ENCODE measurements at regions not wholly inside any gene's neighbourhood (a gene's known extent, or its start where the extent isn't known, plus 50 kb on each side); places are given as distances from the start of the nearest gene placed in this dataset.

DNA sequence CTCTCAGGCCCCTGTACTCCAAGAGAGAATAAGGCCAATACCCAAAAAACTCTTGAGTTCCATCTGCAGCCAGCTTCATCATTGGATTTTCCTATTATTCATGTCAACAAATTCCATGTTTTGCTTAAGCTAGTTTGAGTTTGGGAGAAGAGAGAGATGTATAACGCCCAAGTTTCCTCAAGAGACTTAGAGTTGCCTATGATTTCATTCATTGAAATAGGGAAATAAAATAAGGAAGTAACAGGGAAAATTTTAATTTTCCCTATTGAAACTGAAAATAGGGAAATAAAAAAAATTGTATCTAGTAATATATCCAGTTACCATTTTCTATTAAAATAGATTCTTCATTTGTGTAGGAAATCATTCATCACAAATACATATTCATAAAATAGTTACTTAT lies 66.5 kb upstream of the SVIL start:
- Histone ChIP-seq H3K9me3 (ENCODE audit: low read length) (no peaks in the 10 kb centered on the region), H3K4me1 (ENCODE audit: insufficient read depth, low read length) (peaks cover 25% of the 10 kb centered on the region), H4K20me1 (ENCODE audit: insufficient read depth, low read length) (no peaks in the 10 kb centered on the region), H3K36me3 (replicated peaks in 1 of 2; ENCODE audit: control insufficient read depth in 1 of 2, insufficient read depth in 2 of 2, low read length in 2 of 2) (no peaks in the 10 kb centered on the region), H3K27me3 (ENCODE audit: control insufficient read depth in 1 of 2, insufficient read depth in 2 of 2, low read length in 2 of 2) (no peaks in the 10 kb centered on the region), H3K4me2 (ENCODE audit: low read depth, low read length) (no peak overlapping the region), H3K79me2 (ENCODE audit: insufficient read depth, low read length) (no peaks in the 10 kb centered on the region), H3K27ac (ENCODE audit: extremely low read length, insufficient read depth, low read length) (no peak overlapping the region), H2AFZ (ENCODE audit: low read length) (no peak overlapping the region), H3K9ac (ENCODE audit: insufficient read depth, low read depth, low read length) (no peak overlapping the region), H3K4me3 (replicated peaks in 1 of 3; ENCODE audit: insufficient read depth in 1 of 3, low read depth in 2 of 3, low read length in 3 of 3) (no peak overlapping the region)
- ATAC-seq (no peak), FAIRE-seq (no peak), DNase-seq (ENCODE audit: low spot score) (no peak)
- ChIA-PET CTCF (ENCODE audit: low intra/inter-chr PET ratio, low total read pairs) (no interaction called here), POLR2A (no interaction called here)
- 90% methylated on average over 1 of the region's 1 CpG for WGBS (ENCODE audit: low lambda C conversion rate)
- no peak for TF ChIP-seq THAP11 (CRISPR knock-in tag; IDR thresholded peaks at IDR 0.05)
- intact Hi-C loops (cut with micrococcal nuclease; ENCODE audit: unreplicated experiment): no loop called here
- in situ Hi-C loops (cut with HindIII; ENCODE audit: extremely low pct_ligation_motif_present, low pct_unique_long_range_greater_than_20kb): no loop called here
- BruUV-seq (replicated peaks): no TSS peak

DNA sequence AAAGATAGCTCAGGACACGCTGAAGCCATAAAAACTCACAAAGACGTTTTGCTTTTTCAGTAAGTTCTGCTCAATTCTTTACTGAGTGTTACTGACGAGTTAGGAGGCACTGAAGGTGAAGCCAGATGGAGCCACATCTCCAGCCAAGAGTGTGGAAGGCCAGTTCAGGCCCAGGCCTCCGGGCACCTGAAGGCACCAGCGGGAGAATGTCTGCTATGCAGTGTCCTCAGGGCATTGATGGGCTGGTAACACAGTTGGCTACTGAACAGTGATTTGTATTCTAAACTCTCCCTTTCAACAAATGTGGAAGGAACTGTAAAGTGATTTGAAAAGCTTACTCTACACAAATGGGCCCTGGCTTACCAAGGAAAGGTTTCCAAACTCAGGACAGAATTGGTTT lies 64.8 kb upstream of the SVIL start:
- ChIA-PET CTCF (ENCODE audit: low intra/inter-chr PET ratio, low total read pairs) (no interaction called here), POLR2A (no interaction called here)
- Histone ChIP-seq H3K27ac (ENCODE audit: extremely low read length, insufficient read depth, low read length) (no peak overlapping the region), H3K79me2 (ENCODE audit: insufficient read depth, low read length) (no peaks in the 10 kb centered on the region), H3K9ac (ENCODE audit: insufficient read depth, low read depth, low read length) (no peak overlapping the region), H2AFZ (ENCODE audit: low read length) (no peak overlapping the region), H3K27me3 (ENCODE audit: control insufficient read depth in 1 of 2, insufficient read depth in 2 of 2, low read length in 2 of 2) (no peaks in the 10 kb centered on the region), H3K4me2 (ENCODE audit: low read depth, low read length) (no peak overlapping the region), H3K9me3 (ENCODE audit: low read length) (no peaks in the 10 kb centered on the region), H3K4me3 (replicated peaks in 1 of 3; ENCODE audit: insufficient read depth in 1 of 3, low read depth in 2 of 3, low read length in 3 of 3) (no peak overlapping the region), H4K20me1 (ENCODE audit: insufficient read depth, low read length) (no peaks in the 10 kb centered on the region), H3K36me3 (replicated peaks in 1 of 2; ENCODE audit: control insufficient read depth in 1 of 2, insufficient read depth in 2 of 2, low read length in 2 of 2) (no peaks in the 10 kb centered on the region), H3K4me1 (ENCODE audit: insufficient read depth, low read length) (peaks cover 25% of the 10 kb centered on the region)
- in situ Hi-C loops (cut with HindIII; ENCODE audit: extremely low pct_ligation_motif_present, low pct_unique_long_range_greater_than_20kb) (no loop called here), intact Hi-C loops (cut with micrococcal nuclease; ENCODE audit: unreplicated experiment) (no loop called here)
- FAIRE-seq (no peak), ATAC-seq (no peak), DNase-seq (ENCODE audit: low spot score) (no peak)
- BruUV-seq (replicated peaks): no TSS peak
- 73% methylated on average over 5 of the region's 5 CpGs for WGBS (ENCODE audit: low lambda C conversion rate)
- TF ChIP-seq ETV5 (CRISPR knock-in tag; IDR thresholded peaks at IDR 0.05; ENCODE audit: borderline replicate concordance): no peak
- TF ChIP-seq, protein P1, sequence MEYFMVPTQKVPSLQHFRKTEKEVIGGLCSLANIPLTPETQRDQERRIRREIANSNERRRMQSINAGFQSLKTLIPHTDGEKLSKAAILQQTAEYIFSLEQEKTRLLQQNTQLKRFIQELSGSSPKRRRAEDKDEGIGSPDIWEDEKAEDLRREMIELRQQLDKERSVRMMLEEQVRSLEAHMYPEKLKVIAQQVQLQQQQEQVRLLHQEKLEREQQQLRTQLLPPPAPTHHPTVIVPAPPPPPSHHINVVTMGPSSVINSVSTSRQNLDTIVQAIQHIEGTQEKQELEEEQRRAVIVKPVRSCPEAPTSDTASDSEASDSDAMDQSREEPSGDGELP (IDR thresholded peaks at IDR 0.05; ENCODE audit: borderline replicate concordance, low read depth): no peak
